Pons (tissue), 1 donor: ENCODE measurements at regions not wholly inside any gene's neighbourhood (a gene's known extent, or its start where the extent isn't known, plus 50 kb on each side); places are given as distances from the start of the nearest gene placed in this dataset.

Experiments used
- DNase-seq: peaks from one replicate; pipeline ENCODE4 v3.0.0-alpha.2; 2016; ENCODE audit warnings: low spot score

DNA sequence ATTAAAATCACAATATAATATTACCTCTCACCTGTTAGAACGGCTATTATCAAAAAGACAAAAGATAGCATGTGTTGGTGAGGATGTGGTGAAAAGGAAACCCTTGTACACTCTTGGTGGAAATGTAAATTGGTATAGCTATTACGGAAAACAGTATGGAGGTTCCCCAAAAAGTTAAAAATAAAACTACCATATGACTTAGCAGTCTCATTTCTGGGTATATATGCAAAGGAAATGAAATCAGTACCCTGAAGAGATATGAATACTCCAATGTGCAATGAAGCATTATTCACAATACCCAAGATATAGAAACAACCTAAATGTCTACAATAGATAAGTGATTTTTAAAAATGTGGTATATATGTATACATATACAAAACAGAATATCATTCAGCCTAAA lies 199.9 kb downstream of the SNX18 start:
- DNase-seq: no peak

DNA sequence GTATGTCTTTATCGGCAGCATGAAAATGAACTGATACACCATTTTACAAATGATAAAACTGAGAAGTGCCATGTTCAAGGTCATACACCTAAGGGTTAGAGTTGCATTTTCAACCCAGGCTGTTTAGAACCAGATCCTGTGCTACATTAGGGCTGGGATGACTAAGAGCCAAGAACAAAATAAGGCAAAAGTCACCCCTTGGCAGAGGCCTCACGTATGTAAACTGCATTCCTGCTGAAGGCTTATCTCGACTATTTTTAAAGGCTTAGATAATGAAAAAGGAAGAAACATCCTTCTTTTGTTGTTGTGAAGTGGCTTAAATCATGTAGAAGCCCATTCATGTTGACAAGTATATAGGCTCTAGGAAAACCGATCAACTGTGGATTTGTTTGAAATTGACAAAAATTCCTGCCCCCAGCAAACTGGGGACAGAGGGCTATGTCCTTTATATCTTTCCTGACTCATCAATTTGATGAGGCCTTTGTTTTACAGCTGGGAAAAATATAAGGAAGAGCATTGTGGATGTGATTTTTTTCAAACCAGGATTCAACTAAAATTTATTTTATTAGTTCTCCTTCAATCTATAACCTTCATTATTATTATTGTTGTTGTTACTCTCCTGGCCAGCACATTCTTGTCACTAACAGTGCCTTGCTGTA lies 196.5 kb downstream of the SNX18 start:
- DNase-seq: no peak

DNA sequence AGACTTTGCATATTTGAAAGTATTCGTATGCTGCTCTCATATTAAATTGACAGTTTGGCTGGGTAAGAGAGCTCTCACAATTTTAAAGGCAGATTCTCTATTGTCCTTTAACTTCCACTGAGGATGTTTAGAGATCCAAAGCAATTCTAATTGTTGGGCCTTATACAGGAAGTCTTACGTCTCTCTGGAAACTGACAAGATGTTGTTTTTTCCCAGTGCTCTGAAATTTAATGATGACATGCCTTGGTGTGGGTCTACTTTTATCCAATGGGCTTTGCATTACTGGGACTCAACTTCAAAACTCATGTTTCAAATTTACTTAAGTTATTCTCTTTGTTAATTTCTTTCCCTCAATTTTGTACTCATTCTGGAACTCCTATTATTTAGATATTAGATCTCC lies 191.5 kb downstream of the SNX18 start:
- no peak for DNase-seq

DNA sequence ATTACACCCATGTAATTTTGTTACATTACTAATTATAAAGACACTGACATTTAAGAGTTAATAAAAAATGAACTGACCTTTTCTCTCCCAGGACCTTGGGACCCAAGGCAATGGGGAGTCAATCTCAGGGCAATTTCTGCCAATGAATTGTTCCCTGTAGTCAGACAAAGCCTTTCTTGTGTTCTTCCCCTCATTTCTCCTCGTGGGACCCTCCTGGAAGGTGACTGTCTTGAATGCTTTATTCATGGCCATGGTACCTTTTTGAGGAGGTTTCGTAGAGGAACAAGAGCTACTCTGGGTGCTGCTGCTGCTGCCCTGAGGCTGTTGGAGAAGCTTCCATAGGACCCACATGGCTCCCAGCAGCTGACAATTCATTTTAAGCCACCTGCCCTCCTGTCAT lies 190.3 kb downstream of the SNX18 start:
- no peak for DNase-seq

DNA sequence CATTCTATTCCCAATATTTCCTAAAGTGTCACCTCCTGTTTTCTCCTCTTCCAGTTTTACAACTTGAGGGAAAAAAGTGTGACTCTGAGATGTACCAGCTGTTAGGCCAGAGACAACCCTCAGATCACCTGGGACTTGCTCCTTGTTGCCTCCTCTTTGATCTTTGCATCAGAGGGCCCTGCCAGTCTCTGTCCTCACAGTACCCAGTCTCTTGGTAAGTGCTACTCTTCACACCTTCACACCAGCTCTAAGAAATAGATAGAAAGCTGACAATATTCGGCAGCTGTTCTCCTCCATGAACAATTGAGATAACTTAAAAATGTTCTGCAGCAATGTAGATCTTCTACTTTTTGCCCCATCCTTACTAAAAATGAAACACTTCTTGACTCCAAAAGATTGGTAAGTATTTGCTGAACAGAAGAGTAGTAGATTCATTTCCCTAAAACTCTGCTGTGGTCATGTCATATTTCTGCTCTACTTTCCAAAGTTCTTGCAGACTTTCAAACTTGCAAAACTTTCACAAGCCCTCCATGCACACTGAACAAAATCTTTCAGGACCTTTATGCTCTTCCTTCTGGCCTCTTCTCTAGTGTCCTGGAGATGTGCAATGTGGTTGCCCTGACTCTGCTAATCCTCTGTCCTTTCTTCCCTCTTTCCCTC lies 188.6 kb downstream of the SNX18 start:
- no peak for DNase-seq

DNA sequence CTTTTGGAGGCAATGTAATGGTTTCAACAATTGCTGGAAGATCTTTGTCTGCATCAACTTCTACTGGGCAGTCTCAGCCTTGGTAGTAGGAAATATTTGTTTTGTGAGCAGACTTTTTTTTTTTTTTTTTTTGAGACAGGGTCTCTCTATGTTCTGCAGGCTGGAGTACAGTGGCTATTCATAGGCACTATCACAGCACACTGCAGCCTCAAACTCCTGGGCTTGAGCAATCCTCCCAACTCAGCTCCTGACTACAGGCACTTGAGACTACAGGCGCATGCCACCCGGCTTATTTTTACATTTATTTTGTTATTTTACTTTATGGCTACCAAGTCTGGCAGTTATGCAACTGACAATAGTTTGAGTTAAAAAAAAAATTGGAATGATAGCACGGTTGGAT lies 187.3 kb downstream of the SNX18 start:
- DNase-seq: no peak

DNA sequence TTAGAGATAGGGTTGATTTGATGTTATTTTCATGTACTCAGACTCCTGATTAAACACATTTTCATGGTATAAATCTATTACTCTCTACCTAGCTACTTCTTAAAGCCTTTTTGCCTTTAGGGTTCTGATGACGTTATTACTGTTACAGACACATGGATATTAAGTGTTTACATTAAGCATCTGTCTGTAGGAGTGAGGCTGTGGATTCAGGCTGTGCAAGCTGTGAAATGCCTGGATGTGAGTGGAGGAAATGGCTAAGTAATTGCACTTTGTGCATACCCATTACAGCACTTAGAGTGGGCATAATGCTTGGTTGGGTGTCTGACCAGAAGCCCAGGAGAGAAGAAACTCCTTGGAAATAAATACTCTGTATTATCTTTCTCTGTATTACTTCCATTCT lies 186.8 kb downstream of the SNX18 start:
- no peak for DNase-seq

DNA sequence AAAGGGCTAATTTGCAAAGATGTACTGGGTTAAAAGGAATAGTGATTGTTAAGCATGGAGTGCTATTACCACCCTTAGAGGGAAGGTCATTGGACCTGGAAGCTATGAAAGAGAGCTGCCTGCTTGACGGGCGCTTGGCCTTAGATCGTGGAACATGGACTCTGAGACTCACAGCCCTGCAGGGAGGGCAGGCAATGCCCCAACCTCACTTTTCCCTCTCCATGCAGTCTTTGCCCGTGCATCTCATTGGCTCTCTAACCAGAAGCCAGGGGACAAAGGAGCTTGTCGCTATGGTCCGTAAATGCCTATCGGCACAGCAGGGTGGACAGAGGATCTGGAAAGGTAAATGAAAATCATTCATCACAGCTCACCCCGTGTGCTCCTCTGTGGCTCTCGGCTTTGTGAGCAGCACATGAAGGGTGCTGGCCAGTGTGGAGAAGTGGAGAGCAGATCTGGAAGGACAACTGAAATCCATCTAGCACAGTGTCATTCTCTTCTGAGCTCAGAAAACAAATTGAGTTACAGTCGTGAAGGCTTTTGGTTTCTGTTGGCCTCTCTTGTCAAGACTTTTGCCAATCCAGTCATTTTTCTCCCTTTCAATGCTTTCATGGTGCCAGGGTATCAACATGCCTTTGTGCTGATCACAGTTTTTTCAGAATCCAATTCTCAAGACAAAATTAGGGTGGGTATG lies 186.2 kb downstream of the SNX18 start:
- no peak for DNase-seq

DNA sequence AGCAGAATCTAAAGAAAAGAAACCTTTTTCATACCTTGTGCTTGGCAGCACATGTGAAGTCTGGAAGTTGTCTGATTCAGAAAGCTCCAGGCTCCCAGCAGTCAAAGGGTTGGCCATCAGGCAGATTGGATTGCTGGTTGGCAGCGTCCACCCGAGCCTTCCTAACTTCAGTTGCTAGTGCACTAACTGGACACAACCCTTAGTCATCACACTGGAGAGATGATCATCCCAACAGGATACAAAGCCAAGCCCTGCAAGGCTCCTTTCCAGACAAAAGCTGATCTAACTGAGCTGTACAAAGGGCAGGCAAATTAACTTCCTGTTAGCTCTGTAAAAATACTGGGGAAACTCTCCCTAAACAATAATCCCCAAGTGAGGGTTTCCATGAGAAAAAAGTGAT lies 185.6 kb downstream of the SNX18 start:
- DNase-seq: no peak

DNA sequence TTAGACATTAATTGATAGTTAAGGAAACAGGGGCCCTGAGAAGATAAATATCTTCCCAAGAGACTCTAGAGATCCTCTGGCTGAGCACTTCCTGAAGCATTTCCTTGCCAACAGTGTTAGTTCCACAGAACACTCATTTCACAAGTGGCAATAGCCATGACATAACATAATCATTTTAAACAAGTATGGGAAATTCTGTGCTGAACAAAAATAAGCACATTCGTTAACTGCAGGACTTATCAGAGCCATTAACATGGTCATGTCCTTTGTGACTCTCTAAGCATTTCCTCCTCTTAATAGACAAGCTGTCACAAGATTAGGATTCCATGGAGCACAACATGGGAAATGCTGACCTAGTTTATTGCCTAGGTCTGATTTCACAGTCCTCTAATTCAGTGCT lies 184.9 kb downstream of the SNX18 start:
- no peak for DNase-seq

DNA sequence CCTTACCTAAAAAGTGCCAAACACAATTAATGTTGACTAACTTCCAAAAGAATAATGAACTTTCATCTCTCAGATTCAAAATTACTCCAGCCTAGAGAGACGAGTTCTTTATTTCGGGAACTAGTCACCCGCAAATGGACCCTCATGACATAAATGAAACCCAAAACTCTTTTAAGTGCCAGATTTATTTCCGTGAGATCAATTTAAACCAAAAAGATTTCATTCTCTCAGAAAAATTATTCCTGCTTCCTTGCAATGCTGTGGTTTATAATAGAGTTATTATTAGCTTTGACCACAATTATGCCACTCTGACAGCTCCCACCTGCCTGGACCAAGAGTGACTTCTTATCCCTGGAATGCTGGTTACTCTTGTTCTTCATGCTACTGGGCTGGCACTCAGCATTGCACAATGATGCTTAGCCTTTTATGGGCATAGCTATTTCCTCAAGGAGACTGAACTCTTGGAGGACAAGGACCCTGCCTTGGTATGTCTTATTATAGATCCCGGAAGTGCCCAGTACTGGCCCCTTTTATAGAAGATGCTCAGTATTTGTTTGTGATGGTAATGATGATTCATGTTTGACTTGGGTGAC lies 183.5 kb downstream of the SNX18 start:
- DNase-seq: no peak

DNA sequence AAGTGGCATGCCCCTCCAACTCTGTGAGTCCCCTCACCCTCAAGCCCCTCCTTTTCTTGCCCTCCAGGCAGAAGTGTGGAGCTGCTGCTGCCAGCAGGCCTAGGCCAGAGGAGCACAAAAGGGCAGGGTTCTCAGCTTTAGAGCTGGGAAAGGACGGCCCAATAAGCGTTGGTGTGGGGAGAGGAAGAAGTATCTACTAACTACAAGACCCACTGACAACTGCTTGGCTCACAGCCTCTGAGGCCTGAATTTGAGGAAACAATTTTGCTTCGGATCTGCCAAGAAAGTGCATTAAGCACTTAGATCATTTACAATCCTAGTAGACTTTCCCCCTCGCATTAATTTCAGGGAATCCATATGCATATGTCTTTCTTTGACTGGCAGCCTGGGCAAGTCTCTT lies 179.4 kb downstream of the SNX18 start:
- DNase-seq: peak; percentile 56

DNA sequence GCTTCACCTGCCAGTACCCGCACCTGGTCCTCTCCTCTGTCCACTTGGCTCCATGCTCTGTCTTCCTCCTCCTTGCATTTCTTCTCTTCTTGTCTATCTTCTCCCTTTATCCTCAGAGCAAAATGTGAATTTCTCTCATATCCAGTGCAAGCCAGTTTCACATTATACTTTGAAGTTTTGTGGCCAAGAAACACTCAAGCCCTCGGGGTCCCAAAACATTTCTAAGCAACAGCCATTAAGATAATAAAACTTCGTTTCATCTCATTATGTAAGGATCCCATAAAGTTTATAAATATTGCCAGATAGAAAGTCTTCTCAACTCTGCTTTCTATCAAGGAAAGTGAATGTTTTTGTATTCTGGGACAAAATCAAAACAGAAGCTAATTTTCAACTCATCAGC lies 178.8 kb downstream of the SNX18 start:
- no peak for DNase-seq

DNA sequence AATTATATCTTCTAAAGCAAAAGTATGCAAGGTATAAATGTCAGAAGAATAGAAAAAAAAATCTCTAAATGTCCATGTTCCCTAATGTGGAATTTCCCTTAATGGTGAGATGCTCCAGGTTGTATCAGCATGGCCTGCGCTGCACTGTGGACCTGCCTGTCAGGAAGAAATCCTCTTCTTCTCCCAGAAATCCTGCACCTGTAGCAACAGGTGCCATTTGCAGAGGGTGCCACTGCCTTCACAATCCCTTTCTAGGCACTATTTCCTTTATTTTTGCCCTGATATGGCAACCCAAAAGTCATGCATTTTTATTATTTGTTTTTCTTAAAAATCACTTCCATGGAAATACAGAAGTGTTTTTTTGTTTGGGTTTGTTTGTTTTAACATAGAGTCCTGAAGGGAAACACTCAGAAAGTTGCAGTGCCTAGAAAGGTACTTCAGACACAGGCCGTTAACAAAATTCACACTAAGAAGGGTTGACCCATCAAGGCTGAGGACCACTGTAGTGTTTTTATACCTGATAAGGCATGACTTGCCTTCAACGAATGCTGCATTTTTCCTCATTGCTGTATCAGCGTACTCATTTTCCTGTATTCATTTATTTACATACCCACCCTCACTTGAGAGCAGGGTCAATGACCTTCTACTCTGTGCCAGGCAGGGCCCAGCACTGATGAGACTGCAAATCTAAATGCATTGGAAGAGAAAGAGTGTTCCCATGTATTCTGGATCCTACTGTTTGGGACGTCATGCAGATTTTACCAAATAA lies 177.8 kb downstream of the SNX18 start:
- no peak for DNase-seq

DNA sequence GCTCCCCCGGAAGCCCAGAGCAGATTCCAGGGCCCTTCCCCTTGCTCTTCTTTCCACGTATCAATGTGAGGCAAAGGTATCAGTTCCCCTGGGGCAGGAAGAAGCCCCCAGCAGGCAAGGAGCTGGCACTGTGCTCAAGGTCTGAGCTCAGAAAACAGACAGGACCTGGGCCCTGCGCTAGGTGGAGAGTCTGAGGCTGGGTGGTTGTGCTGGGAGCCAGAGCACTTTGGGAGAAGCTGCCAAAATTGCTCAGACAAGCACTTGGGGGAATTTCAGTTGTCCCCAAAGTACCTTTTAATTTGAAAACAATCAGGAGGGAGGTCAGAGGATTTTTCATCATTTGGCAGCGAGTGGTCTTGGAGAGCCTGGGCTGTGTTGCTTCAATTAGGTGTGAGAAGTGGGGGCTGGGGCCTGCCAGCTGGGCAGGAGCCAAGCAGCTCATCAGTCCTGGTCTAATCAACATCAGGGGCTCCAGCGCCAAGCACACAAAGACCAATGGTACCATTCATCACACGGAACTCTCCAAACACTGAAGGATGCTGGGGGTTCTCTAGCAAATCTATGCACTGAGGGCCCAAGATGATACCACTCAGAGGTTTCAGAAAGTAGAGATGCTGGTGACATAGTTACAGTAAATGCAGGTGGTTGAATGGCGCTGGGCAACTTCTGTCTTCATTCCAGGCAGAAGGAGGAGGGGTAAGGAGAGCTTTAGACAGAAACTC lies 176.5 kb downstream of the SNX18 start:
- DNase-seq: no peak

DNA sequence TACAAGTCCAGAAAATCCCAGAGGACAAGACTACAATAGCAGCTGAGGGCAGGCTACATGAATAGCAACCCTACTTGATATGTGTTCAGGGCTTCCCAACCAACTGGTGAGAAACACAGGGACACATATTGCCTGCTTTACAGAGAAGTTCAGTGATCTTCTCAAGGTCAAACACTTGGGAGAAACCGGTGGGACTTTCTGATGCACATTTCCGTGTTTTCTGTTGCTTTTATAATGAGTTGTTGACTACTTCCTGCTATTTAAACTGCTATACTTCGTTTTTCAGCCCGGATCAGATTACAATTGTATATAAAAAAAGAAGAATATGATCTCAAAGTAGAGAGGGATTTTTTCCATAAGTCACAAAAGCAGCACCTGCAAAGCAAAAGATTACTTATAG lies 175.1 kb downstream of the SNX18 start:
- DNase-seq: no peak

DNA sequence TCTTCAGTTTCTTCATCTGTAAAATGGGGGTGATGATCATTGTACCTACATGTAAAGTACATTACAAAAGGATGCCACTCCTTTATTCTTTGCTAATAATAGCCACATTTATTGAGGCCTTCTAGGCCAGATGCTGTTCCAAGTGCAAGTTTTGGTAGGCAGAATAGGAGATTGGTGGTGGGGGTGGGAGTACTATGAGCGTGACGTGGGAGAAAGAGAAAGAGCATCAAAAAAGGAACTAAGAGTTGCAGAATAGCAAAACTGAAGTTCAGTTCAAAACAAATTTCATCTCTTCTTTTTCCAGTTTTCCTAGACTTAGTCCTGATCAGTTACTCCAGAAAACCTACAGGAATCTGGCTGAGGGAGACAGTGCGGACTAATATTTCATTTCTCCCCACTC lies 174.1 kb downstream of the SNX18 start:
- no peak for DNase-seq

DNA sequence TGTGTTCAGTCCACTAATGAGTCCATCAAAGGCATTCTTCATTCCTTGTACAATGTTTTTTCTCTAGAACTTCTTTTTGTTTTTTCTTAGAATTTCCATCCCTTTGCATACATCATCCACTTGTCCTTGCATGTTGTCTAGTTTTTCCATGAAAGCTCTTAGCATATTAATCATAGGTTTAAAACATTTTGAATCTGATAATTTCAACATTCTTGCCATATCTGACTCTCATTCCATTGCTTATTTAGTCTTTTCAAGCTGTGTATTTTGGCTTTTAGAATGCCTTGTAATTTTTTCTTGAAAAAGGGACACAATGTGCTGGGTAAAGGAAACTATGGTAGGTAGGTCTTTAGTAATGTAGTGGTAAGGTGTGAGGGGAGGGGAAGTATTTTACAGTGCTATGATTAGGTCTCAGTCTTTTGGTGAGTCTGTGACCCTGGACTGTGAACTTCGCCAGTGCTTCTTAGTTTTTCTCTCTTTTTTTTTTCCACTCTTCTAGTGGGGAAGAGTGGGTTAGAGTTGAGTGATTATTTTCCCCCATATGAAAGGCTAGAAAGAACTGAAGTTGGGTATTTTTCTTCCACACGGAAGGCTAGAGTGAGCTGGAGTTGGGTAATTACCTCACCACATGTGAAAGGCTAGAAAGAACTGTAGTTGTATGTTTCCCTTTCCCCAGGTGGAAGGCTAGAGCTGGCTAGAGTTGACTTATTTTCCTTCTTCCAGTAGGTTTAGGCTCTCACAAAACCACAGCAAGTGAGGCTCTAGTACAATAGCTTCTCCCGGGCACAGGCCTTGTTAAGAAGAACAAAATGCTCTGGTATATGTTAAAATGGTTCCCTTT lies 172.1 kb downstream of the SNX18 start:
- DNase-seq: no peak

DNA sequence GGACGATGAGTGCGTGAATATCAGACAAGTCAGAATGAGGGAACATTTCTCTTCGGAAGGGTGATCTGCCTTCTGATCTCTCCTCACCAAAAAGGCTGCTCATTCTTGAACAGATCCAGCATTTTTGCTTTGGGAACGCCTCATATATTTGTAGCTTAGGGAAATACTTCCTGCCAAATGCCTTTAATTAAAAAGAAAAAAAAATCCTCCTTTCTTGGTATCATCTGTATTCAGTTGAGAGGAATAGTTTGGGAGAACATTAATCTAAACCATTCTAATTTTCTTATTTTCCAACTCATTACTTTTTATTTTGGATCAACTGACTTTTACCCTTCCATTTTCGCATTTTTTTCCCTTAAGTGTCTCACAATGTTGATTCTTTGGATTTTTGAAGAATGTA lies 163.4 kb downstream of the SNX18 start:
- DNase-seq: no peak

DNA sequence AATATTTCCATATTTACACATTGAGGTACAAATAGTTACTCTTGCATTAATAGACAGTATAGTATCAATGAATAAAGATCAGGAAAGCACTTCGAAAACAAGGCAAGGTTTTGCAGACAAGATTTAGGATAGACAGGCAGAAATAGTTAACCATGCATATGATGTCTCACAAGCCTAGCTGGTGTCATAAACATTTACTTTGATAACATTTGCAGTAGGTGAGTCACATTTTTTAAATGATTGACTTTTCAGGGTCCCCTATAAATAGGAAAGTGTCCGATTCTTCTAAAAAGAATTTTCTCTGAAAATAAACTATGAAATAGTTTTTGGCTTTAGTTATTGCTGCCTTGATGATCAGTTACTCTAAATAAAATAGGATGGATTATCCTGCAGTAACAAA lies 162.1 kb downstream of the SNX18 start:
- no peak for DNase-seq

DNA sequence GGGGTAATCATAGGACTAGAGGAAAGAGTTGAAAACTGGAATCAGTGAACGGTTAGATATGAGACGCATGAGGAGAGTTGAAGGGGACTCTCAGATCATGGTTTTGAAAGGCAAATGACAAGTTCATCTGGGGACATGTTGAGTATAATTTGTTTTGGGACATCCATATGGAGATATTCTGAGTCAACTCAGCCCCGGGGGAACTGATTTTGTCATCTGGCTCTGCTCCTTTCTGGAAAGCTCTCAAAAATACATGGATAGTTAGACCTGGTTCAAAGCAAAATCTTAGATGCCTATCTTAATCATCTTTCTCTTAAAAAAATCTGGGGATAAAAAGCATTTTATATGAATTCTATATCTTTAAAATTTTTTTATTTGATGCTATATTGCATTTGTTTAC lies 161.2 kb downstream of the SNX18 start:
- DNase-seq: no peak
